ENCODE measurements at regions not wholly inside any gene's neighbourhood (a gene's known extent, or its start where the extent isn't known, plus 50 kb on each side); places are given as distances from the start of the nearest gene placed in this dataset.

DNA sequence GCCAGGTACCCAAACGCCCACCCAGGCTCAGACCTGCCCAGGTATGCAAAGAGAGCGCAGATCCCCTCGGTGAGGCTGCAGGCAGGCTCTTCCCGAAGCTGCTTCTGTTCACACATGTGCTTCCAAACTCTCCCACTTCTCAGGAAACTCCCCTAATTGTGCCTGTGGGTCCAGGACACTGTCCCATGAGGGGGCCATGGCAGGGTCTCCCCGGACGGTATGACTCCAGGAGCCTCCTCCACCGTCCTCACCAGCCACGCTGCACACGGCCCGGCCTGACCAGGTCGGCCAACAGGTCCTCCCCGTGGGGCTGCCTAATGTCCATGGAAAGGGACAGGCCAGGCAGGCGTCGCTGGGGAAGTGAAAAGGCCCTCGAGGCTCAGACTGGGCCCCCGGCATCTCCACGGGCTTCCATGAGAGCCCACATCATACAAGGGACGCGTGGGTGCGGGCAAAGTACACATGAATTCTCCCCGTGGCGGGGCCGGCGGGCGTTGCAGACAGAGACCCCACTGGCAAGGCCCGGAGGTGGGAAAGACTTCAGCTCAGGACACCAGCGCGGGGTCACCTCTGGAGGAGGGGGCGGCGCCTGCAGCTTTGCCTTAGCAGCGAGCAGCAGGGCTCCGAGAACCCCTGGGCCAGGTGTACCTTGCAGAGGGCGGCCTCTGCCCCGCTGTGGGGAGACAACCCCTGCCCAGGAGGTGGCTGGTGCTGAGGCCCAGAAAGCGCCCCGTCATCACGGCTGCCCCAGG, 526.1 kb downstream of the BRD1 start:
- no peak for DNase-seq (ENCODE audit: low spot score)

DNA sequence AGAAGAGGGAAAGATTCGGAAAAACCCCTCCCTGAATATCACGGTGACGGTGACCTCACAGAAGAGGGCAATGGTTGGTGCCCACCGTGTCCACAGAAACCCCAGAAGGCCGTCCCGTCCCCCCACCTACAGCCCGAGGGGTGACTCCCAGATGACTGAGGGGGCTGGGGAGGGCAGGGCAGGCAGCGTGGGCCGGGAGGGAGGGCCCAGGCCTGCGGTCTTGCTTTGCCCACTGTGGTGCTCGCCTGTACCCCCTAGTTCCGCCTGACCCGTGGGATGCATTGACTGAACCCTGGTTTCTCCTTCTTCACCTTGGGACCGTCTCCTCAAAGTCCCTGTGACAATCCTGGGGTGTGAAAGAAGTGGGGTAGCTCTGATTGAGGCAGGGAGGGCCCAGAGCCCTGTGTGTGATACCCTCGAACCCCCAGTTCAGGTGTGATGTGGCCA, 526.7 kb downstream of the BRD1 start:
- no peak for DNase-seq (ENCODE audit: low spot score)

DNA sequence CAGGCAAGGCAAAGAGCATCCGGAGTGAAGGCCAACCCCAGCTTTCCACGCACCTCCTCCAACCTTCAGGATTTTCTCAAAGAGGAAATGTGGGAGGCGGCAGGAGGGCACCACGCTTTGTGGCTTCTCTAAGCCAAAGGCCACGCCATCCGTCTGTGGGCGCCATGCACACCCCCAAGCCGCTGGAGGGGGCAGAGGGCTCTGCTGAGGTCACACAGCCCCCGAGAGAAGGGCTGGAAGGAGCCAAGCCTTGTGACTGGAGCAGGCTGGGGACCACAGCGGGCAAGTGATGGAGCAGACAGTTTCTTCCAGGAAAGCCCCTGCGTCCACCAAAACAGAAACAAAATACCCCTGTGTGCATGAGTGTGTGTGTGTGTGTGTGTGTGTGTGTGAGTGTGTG, 527.4 kb downstream of the BRD1 start:
- DNase-seq (ENCODE audit: low spot score), result no peak

DNA sequence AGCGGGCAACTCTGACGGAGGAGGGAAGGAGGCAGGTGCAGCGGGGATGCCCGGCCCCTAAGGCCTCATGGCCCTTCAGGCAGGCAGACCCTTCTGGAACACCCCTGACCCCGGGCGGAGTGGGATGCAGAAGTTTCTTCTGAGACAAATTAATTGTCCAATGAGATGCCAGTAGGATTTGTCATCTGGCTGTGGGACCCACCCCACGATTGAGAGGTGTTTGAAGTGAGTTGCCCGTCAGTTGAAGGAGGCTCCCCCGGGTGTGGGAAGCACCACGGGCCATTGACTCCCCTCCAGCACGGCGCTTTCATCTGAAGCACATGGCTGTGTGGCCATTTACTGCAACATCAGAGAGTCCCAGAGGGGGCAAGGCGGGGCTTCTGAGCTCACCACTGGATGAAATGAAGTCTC, 527.8 kb downstream of the BRD1 start:
- DNase-seq (ENCODE audit: low spot score), result no peak

DNA sequence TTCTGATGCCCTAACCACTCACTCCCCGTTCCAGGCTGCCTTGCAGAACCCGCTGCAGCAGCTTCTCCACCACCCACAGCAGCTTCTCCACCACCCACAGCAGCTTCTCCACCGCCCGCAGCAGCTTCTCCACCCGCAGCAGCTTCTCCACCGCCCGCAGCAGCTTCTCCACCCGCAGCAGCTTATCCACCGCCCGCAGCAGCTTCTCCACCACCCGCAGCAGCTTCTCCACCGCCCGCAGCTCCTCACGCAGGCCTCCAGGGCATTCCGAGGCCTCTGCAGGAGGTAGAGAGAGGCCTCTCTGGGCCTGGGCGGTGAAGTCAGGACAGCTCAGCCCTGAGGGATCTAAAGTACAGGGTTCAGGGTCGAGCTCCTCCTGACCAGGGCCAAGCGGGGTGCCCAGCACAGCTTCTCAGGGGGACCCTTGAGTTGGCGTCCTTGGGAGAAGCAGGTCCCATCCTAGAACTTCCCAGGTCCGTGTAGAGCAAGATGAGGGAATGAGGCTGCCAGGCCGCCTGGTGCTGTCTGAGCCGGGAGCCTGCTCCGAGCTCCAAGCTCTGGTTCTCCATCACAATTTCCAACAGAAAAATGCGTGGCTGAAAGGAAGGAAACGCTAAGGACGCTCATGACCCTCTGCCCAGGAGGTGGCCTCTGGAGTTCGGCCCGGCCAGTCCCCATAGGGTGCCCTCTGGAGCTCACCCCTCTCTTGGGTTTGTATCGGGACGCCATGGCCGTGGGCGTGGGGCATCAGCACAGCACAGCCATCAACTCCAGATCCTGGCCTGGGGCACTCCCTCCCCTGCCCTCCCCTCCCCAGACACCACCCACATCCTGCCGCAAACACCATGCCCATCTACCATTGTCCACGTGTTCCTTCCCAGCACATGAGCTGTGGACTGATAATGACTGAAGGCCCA, 528.6 kb downstream of the BRD1 start:
- DNase-seq (ENCODE audit: low spot score), result no peak

DNA sequence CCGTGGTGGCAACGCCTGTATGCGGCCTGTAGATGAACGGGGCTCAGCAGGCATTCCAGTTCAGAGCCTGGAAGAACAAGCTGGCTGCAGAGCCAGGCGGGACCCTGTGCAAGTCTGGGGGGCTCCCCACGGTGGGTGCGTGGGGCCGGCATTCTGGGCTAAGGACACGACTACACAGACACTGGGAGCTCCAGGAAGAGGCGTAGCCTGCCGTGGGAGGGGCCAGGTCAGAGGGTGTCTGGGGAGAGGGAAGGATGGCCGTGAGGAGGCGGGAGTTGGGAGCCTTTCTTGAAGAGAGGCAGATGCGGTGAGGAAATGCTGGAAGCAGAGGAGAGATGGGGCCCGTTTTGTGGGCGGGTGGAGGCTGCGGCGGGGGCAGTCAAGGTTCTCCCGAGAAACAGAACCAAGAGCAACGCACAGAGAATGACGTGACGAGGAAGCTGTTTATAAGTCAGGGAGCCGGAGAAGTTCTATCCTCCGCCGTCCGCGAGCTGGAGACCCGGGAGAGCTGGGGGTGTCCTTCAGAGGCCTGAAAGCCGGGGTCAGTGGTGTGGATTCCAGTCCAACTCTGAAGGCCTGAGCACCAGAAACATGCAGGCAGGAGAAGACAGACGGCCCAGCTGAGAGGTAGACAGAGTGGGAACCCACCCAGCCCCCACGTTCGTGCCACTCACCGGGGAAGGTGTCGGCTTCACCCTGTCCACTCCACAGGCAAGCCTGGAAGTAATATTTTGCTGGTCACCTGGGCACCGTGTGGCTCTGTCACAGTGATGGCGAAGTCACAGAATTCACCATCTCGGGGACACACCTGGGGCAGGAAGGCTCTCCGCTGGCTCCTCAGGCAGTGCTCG, 529.6 kb downstream of the BRD1 start:
- DNase-seq (ENCODE audit: low spot score), result no peak

DNA sequence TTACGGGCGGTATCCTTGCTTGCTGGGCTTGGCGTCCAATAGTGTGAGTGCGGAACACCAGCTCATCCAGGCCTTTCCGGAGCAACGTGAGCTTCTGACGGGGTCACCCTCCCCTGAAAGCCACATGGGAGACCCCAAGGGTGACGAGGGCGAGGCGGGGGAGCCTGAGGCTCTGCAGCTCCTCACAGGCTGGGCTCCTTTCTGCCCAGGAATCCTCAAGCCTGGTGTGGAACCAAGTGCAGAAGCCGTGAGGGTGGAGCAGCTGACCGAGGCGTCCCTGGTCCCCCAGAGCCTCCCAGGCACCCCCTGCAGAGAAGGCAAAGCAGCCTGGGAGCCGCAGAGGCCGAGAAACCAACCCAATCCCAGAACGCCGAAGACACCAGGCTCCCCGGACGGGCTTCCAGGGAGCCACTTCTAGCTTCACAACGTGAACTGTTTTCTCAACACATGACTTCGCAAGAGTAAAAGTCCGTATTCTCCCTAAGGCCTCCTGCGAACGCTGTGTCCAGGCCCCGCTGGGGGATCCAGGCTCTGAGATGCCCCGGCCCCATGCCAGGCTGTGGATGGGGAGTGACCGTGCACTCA, 530.3 kb downstream of the BRD1 start:
- DNase-seq (ENCODE audit: low spot score), result no peak

DNA sequence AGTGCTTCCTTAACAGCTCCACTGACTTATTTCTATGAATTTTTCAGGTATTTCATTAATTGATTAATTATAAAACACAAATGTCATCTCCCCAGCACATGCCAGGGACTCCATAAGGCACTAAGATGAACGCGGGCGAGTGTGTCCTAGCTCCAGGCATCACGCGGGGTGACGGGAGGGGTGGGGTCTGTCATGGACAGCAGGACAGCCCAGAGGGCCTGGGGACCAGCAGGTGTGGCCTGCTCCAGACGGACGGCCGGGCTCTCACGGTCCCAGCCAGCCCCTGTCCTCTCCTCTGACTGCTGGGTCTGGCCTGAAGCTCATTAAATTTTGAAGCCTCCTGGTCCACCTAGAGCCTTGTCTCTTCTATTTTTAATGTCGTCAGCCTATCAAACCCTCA, 531.1 kb downstream of the BRD1 start:
- no peak for DNase-seq (ENCODE audit: low spot score)

DNA sequence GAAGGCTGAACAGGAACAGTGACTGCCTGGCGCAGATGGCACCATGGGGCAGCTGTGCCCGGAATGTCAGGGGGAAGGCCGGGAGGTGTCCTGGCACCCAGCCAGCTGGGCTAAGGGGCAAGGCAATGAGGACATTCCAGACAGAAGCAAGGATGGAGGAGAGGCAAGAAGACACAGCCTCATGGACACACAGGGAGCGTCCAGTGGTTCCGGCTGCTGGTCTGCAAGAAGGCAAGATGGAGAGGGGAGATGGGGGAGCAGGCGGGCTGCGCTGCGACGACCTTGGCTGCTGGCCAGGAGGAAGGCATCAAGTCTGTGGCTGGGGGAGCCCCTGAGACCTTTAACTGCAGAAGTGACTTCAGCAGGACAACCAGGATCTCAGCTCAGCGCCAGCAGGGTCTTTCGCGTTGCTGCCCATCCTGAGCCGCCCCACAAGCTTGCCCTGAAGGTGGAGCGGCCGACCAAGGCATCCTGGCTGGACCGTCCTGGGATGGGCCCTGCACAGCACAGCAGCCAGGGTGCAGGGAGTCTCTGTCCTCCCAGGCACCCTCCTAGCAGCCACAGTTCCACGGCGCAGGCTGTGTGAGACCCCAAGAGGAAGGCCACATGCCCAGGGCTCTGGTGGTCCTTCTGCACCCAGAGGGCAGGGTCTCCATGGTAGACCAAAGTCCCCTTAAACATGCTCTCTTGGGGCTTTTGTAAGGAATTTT, 531.7 kb downstream of the BRD1 start:
- DNase-seq (ENCODE audit: low spot score), result no peak

DNA sequence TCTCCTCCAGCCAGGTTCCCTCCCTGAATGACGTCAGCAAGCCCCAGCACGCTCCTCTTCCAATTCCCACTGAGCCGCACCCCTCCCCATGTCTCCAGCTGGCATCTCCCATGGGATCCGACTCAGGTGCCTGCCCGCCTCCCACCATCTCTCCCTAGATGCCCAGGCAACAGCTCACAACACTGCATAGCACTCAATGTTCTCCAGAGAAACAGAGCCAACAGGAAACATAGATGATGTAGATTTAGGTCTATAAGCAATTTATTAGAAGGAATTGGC, 532.3 kb downstream of the BRD1 start:
- DNase-seq (ENCODE audit: low spot score), result no peak

DNA sequence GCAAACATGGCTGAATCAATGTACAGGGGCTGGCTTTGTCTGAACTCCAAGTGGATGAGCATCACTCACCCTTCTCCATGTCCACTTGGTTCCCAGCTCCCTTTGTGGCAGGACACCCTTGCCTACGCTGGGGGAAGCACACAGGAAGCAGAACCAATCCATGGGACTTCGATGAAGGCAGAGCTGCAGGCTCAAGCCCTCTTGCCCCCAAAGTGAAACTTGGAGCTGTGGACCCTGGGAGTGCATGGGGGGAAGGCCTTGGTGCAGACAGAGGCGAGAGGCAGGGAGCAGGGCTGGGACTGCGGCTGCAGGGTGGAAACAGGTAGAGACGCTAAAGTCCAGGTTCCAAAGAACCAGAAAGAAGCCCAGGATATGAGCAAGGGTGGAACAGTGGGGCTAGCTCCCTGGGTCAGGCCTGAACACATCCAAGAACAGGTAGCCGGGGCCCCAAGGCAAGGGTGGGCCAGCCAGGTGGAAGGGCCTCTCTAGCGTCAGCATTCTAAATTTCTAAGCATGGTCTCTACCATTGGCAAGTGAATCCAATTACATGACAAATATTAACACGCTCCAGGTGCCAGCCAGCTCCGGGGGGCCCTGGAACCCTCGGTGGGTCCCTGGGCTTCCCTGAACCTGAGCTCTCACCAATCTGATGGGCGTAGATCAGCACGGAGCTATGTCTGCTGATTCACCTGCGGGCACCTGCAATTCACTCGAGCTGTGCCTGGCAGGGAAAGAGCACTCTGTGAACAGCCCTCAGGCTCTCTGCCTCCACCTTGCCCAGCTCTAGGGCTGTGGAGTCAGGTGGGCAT, 532.8 kb downstream of the BRD1 start:
- no peak for DNase-seq (ENCODE audit: low spot score)

DNA sequence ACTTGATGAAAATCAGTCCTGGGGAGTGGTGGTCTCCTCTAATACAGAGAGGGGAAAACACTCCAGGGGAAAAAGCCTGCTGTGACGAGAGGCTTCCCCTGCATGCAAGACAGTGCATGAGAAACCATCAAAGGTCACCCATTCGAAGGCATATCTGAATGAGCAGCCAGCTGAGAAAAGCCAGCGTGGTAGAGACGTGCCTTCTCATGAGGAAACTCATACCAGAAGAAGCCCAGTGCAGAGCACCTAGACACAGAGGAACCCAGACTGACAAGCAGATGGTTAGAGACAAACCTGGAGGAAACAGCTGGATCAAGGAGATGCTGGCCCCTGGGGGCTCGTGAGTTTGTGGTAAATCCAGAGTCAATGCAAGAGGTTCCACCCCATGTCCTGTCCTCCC, 534.8 kb downstream of the BRD1 start:
- DNase-seq (ENCODE audit: low spot score), result no peak

DNA sequence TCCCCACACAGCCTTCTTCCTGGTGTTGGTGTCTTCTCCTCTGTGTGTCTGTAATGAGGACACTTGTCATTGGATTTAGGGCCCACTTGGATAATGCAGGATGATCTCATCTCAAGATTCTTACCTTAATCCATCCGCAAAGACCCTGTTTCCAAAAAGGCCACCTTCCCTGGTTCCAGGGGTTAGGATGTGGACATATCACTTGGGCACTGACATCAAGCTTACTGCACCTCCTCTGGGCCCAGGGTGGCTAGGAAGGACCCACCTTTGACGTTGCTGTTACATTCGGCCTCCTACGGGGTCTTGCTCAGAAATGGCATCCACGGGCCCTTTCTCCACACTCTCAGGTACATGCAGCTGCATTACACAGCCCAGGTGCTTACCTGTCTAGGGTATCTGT, 535.9 kb downstream of the BRD1 start:
- DNase-seq (ENCODE audit: low spot score), result no peak

DNA sequence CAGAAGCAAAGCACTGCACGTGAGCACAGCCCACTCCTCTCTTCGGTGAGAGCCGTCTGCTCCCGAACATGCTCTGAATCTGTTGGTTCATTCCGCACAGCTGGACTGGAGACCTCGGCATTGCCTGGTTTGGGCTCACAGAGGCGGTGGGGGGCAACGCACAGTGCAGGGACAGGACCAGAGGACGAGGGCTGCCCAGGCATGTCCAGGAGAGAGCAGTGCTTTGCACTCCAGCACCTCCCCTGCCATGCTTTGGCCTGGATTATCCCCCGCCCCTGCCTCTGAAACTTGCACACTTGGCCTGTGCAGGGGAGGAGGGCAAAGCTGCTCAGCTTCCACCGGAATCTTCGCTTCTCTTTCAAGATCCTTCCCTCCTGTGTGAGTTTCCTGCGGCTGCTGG, 536.5 kb downstream of the BRD1 start:
- DNase-seq (ENCODE audit: low spot score), result no peak

DNA sequence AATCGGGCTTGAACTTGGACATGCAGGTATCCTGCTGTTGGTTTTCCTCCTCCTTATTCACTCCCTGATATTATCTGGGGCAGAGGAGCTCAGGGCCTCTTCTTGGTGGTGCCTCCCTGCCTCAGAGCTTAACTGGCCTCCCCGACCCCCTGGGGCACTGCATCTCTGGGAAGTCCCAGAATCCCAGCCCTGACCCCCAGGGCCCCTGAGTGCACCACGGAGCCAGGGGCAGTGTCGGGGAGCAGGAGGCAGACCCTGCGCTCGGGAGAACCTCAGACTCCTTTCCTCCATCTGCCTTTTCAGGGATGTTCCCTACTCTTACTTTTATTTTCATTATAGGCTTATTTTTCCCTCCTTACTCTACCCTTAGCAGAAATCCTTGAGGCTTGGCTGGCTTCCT, 537.0 kb downstream of the BRD1 start:
- no peak for DNase-seq (ENCODE audit: low spot score)

DNA sequence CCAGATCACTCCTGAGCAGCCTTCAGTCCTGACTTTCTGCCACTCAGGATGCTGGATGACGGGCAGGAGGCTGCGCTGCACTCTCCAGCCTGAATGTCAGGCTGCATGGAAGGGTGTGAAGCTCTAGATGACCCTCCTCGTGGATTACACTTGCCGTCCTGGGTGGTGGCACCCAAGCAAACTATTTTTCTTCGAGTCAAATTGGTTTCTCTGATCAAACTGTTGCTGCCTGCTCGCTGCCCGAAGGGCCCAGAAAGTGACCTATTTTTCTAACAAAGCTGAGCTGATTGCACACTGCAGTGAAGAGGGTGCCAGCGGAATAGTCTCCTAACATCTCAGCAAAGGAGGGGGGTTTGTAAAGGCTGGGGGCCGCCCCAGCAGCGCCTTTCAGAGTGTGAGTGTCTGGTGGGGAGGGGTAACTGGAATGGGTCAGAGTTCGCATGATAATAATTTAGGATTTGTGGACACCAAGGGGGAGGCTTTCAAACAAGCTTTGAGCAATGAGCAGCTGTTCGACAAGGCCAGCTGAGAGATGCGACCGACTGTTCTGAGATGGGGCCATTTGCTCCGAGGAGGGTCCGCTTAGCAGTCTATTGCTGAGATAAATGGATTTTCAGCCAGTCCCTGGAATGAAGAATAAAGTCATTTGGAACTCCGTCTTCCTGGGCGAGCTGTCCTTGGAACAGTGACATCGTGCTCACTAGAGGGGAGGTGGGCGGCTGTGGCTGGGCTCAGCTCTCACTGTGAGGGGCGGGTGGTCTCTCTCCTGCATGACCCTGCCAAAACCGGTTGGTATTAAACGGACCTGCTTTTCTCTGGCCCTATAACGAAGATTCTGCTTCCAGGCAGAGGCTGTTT, 537.6 kb downstream of the BRD1 start:
- no peak for DNase-seq (ENCODE audit: low spot score)

DNA sequence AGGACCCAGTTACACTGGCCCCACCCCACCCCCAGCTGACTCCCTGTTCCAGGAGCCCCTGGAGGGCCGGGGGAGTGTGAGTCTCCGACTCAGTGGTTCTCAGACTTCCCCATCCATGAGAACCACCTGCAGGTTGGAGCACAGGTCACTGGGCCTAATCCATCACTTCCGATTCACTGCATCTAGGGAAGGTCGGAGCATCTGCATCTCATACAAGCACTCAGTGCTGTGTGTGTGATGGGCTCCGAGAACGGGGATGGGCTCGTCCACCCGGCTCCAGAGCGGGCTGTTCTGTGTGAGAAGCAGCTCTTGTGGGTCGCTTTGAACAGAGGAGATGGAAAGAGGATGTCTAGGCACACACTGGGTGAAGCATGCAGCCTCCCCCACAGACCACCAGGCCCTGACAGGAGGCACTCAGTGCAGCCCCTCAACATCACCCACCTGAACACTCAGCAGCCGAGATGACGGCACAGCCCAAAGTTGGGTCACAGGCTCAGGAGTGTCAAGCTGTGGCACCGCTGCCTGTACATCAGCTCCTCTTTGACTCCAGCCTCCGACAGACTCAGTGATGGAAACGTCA, 541.4 kb downstream of the BRD1 start:
- DNase-seq (ENCODE audit: low spot score), result no peak

DNA sequence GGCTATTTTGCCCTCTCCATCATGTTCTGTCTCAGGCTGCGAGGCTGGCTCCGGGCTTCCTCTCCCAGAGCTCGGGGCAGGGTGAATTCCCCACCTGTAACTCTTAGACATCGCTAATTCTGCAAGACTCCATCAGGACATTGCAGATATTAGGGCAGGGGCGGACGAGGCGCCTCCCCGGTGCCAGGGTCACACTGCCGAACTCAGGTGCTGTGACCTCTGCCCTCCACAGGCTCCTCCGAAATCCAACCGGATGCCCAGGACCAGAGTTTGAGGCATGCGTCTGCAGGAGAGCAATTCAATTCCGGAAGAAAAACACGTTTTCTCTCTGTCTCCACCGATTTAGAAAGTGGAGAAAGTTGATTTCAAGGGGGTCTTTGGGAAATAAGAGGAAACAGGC, 542.7 kb downstream of the BRD1 start:
- DNase-seq (ENCODE audit: low spot score), result no peak

DNA sequence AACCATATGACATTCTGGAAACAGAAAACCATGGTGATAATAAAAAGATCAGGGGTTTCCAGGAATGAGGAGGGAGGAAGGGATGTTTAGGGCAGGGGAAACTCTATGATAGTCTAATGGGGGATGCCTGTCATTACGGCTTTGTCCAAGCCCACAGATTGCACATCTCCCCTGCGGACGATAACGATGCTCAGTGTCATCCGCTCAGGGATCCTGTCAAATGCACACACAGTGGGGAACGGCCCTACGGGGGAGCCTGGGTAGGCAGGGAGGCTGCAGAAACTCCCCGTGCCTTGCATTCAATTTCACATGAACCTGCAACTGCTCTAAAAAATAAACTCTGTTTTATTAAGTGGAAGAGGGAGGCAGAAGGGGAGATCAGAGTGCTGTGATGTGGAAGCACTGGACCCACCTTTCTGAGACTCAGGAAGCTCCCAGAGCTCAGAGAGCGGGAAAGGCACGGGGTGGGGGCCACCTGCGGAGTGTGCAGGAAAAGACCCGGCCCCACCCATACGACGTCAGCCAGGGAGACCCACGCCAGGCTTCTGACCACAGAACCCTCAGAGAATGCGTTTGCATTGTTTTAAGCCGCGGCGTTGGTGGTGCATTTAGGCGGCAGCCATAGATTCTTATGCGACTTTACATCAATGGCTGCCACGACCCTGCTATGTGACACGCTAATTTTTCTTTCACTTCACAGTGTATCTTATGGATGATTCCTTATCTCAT, 543.5 kb downstream of the BRD1 start:
- no peak for DNase-seq (ENCODE audit: low spot score)

All from CD4-positive, alpha-beta T cell treated with Interleukin-2 at 100 ng/mL for 4 hours (primary cell).